GM12878 (cell line): ENCODE measurements at regions not wholly inside any gene's neighbourhood (a gene's known extent, or its start where the extent isn't known, plus 50 kb on each side); places are given as distances from the start of the nearest gene placed in this dataset.

Experiments
- ATAC-seq: fragments of 200-7000 bp; cut with Tn5 transposase; 3 replicates; pipeline ENCODE4 v1.9.1; 2020; ENCODE audit warnings: mild to moderate bottlenecking, moderate library complexity
- BruUV-seq: library from RNA; stranded (reverse); fragments of 400-500 nt; replicated peaks from 2 replicates; lab custom pipeline; 2021; lab: Mats Ljungman, UMichigan
- CTCF ChIA-PET: fragments of 300-600 bp; sonication (Branson Sonifier 250); formaldehyde crosslinking; extraction: SDS; loops from one replicate; lab custom pipeline; 2021; ENCODE audit warnings: inconsistent platforms; lab: Yijun Ruan, JAX
- POLR2A ChIA-PET: fragments of 350-600 bp; formaldehyde crosslinking; extraction: SDS; loops from one replicate; lab custom pipeline; 2021; ENCODE audit warnings: inconsistent platforms; lab: Charles Lee
- RAD21 ChIA-PET: fragments of 300-600 bp; sonication (Branson Sonifier 250); formaldehyde crosslinking; loops from one replicate; lab custom pipeline; 2023; ENCODE audit warnings: antibody characterized with exemption; ENCODE audit not compliant: unreplicated experiment; lab: Charles Lee
- SMC1A ChIA-PET: fragments of 300-600 bp; sonication (Branson Sonifier 250); formaldehyde crosslinking; loops from one replicate; lab custom pipeline; 2023; ENCODE audit not compliant: unreplicated experiment, uncharacterized antibody; lab: Charles Lee
- DNase-seq: peaks from one replicate; pipeline ENCODE4 v3.0.0-alpha.2; 2011; ENCODE audit warnings: low read depth, low spot score
- FAIRE-seq: peaks from 3 replicates; lab custom pipeline; 2011; peaks lifted over from hg19 to GRCh38; lab: Jason Lieb, UNC
- H2AFZ ChIP-seq: 2 replicates; pipeline ENCODE4 v1.6.0; 2011; ENCODE audit warnings: low read depth, low read length, control low read depth; ENCODE audit not compliant: control insufficient read depth
- H3K27ac ChIP-seq: 2 replicates; pipeline ENCODE4 v1.5.1; 2011; ENCODE audit warnings: control low read depth; ENCODE audit not compliant: control insufficient read depth, insufficient read depth
- H3K27me3 ChIP-seq, 2 experiments: replicated peaks in 1 of 2; 2 replicates each; pipeline versions ENCODE4 v1.6.0 to v1.6.1; 2011; ENCODE audit warnings: low read length in 1 of 2; ENCODE audit not compliant: control insufficient read depth in 2 of 2, insufficient read depth in 2 of 2
- H3K36me3 ChIP-seq, 2 experiments: 2 replicates each; pipeline ENCODE4 v1.5.1; 2011; ENCODE audit warnings: low read length in 1 of 2; ENCODE audit not compliant: control insufficient read depth in 2 of 2, insufficient read depth in 2 of 2
- H3K4me1 ChIP-seq: 2 replicates; pipeline ENCODE4 v1.6.1; 2011; ENCODE audit warnings: mild to moderate bottlenecking, low read length, moderate library complexity, mixed read lengths; ENCODE audit not compliant: control insufficient read depth, insufficient read depth
- H3K4me2 ChIP-seq: 2 replicates; pipeline ENCODE4 v1.6.0; 2011; ENCODE audit warnings: control low read depth; ENCODE audit not compliant: control insufficient read depth, insufficient read depth
- H3K4me3 ChIP-seq: fragments of 200-600 bp; sonication (generic); 2 replicates; pipeline ENCODE4 v1.5.1; 2016
- H3K79me2 ChIP-seq: 2 replicates; pipeline ENCODE4 v1.6.0; 2011; ENCODE audit warnings: low read length; ENCODE audit not compliant: control insufficient read depth, insufficient read depth
- H3K9ac ChIP-seq: 2 replicates; pipeline ENCODE4 v1.8.0; 2011; ENCODE audit warnings: low read length, control low read depth, mixed read lengths; ENCODE audit not compliant: control insufficient read depth, insufficient read depth
- H3K9me3 ChIP-seq: replicated peaks from 3 replicates; pipeline ENCODE4 v1.5.1; 2011; ENCODE audit warnings: mild to moderate bottlenecking, low read length; ENCODE audit not compliant: control insufficient read depth, insufficient read depth
- H4K20me1 ChIP-seq: 2 replicates; pipeline ENCODE4 v1.6.0; 2011; ENCODE audit not compliant: control insufficient read depth, insufficient read depth
- MYB ChIP-seq: fragments of 150-350 bp; IDR thresholded peaks from 2 replicates; pipeline ENCODE4 v1.6.1; 2014; ENCODE audit warnings: mild to moderate bottlenecking, low read depth, low read length, borderline replicate concordance
- PAX8 ChIP-seq: fragments of 450-650 bp; IDR thresholded peaks from 2 replicates; pipeline ENCODE4 v1.6.1; 2017; ENCODE audit warnings: mild to moderate bottlenecking, moderate library complexity
- POLR2AphosphoS2 ChIP-seq: IDR thresholded peaks from 2 replicates; pipeline ENCODE4 v1.6.1; 2011; ENCODE audit warnings: low read depth, mild to moderate bottlenecking, low read length, improper control_type of control experiment, moderate library complexity
- RAD51 ChIP-seq: fragments of 450-650 bp; IDR thresholded peaks from 2 replicates; pipeline ENCODE4 v1.6.1; 2016; ENCODE audit warnings: moderate library complexity, mild to moderate bottlenecking, inconsistent platforms
- SMAD5 ChIP-seq: IDR thresholded peaks from 2 replicates; pipeline ENCODE4 v1.6.1; 2016; ENCODE audit warnings: antibody characterized with exemption, low read depth
- WGBS: methylation state at CpG from one replicate; pipeline ENCODE4 v1.1.6; 2016; ENCODE audit warnings: low lambda C conversion rate; ENCODE audit not compliant: insufficient replicate concordance, insufficient coverage; ENCODE audit errors: missing lambda C conversion rate; 5-methylcytosine and 5-hydroxymethylcytosine counted together
- in situ Hi-C: fragments of 300-500 bp; cut with MboI; formaldehyde crosslinking; loops from 9 replicates; pipeline ENCODE4 v1.14.3; 2018; ENCODE audit warnings: mixed read lengths
- intact Hi-C: fragments of 100-400 bp; cut with micrococcal nuclease; formaldehyde crosslinking; loops from one replicate; pipeline ENCODE4 v1.14.2; 2022; ENCODE audit not compliant: unreplicated experiment
- TF ChIP-seq, protein P1 (sequence below): fragments of 450-650 bp; IDR thresholded peaks from 2 replicates; pipeline ENCODE4 v1.6.1; 2016; ENCODE audit warnings: mild to moderate bottlenecking
- TF ChIP-seq, protein P2 (sequence below): fragments of 450-650 bp; IDR thresholded peaks from 2 replicates; pipeline ENCODE4 v1.6.1; 2016; ENCODE audit warnings: mild to moderate bottlenecking, moderate library complexity, borderline replicate concordance
- TF ChIP-seq, protein P3 (sequence below): fragments of 450-650 bp; IDR thresholded peaks from 2 replicates; pipeline ENCODE4 v1.6.1; 2017; ENCODE audit warnings: low read depth, mild to moderate bottlenecking, moderate library complexity

GRCh38 chr4:24266951-24267722, 317.2 kb downstream of the DHX15 start:
- no TSS peak for BruUV-seq
- H3K27ac ChIP-seq = no peak overlapping the region
- CTCF ChIA-PET = no interaction called here
- H2AFZ ChIP-seq = no peak overlapping the region
- no peak overlapping the region for H3K4me2 ChIP-seq
- H3K79me2 ChIP-seq = no peaks in the 10 kb centered on the region
- H3K4me1 ChIP-seq = no peaks in the 10 kb centered on the region
- no peaks in the 10 kb centered on the region for H4K20me1 ChIP-seq
- no peak overlapping the region for H3K4me3 ChIP-seq
- H3K36me3 ChIP-seq = no peaks in the 10 kb centered on the region
- intact Hi-C loops (no loop called here), in situ Hi-C loops (no loop called here)
- no peaks in the 10 kb centered on the region for H3K9me3 ChIP-seq
- ATAC-seq (no peak), DNase-seq (no peak), FAIRE-seq (no peak)
- RAD21 ChIA-PET = no interaction called here
- SMC1A ChIA-PET = no interaction called here
- 56% methylated on average over 4 of the region's 4 CpGs for WGBS
- no peak overlapping the region for H3K9ac ChIP-seq
- TF ChIP-seq, protein P1, sequence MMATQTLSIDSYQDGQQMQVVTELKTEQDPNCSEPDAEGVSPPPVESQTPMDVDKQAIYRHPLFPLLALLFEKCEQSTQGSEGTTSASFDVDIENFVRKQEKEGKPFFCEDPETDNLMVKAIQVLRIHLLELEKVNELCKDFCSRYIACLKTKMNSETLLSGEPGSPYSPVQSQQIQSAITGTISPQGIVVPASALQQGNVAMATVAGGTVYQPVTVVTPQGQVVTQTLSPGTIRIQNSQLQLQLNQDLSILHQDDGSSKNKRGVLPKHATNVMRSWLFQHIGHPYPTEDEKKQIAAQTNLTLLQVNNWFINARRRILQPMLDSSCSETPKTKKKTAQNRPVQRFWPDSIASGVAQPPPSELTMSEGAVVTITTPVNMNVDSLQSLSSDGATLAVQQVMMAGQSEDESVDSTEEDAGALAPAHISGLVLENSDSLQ = no peak
- TF ChIP-seq RAD51 = no peak
- POLR2A ChIA-PET = no interaction called here
- no peaks in the 10 kb centered on the region; a peak in 1 of 4 replicates for H3K27me3 ChIP-seq

- RAD21 ChIA-PET = no interaction called here
- 37% methylated on average over 7 of the region's 7 CpGs for WGBS
- TF ChIP-seq, protein P2, sequence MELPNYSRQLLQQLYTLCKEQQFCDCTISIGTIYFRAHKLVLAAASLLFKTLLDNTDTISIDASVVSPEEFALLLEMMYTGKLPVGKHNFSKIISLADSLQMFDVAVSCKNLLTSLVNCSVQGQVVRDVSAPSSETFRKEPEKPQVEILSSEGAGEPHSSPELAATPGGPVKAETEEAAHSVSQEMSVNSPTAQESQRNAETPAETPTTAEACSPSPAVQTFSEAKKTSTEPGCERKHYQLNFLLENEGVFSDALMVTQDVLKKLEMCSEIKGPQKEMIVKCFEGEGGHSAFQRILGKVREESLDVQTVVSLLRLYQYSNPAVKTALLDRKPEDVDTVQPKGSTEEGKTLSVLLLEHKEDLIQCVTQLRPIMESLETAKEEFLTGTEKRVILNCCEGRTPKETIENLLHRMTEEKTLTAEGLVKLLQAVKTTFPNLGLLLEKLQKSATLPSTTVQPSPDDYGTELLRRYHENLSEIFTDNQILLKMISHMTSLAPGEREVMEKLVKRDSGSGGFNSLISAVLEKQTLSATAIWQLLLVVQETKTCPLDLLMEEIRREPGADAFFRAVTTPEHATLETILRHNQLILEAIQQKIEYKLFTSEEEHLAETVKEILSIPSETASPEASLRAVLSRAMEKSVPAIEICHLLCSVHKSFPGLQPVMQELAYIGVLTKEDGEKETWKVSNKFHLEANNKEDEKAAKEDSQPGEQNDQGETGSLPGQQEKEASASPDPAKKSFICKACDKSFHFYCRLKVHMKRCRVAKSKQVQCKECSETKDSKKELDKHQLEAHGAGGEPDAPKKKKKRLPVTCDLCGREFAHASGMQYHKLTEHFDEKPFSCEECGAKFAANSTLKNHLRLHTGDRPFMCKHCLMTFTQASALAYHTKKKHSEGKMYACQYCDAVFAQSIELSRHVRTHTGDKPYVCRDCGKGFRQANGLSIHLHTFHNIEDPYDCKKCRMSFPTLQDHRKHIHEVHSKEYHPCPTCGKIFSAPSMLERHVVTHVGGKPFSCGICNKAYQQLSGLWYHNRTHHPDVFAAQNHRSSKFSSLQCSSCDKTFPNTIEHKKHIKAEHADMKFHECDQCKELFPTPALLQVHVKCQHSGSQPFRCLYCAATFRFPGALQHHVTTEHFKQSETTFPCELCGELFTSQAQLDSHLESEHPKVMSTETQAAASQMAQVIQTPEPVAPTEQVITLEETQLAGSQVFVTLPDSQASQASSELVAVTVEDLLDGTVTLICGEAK = no peak
- TF ChIP-seq, protein P3, sequence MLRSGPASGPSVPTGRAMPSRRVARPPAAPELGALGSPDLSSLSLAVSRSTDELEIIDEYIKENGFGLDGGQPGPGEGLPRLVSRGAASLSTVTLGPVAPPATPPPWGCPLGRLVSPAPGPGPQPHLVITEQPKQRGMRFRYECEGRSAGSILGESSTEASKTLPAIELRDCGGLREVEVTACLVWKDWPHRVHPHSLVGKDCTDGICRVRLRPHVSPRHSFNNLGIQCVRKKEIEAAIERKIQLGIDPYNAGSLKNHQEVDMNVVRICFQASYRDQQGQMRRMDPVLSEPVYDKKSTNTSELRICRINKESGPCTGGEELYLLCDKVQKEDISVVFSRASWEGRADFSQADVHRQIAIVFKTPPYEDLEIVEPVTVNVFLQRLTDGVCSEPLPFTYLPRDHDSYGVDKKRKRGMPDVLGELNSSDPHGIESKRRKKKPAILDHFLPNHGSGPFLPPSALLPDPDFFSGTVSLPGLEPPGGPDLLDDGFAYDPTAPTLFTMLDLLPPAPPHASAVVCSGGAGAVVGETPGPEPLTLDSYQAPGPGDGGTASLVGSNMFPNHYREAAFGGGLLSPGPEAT = no peak
- TF ChIP-seq SMAD5 = no peak
- TF ChIP-seq MYB = no peak
- no peak for TF ChIP-seq PAX8
- no peak for TF ChIP-seq POLR2AphosphoS2
Observed at GRCh38 chr4:24265989-24266388, 318.4 kb downstream of the DHX15 start.

More at GRCh38 chr4:24265989-24266388, 318.4 kb downstream of the DHX15 start:
- DNase-seq (no peak), FAIRE-seq (no peak), ATAC-seq (no peak)
- H3K79me2 ChIP-seq = no peaks in the 10 kb centered on the region
- BruUV-seq = no TSS peak
- ChIA-PET POLR2A (no interaction called here), SMC1A (no interaction called here), CTCF (no interaction called here)
- H3K9me3 ChIP-seq = no peaks in the 10 kb centered on the region
- no peak overlapping the region for H3K4me2 ChIP-seq
- H3K9ac ChIP-seq = no peak overlapping the region
- H3K27ac ChIP-seq = no peak overlapping the region
- no peaks in the 10 kb centered on the region for H3K4me1 ChIP-seq
- H3K36me3 ChIP-seq = no peaks in the 10 kb centered on the region
- H4K20me1 ChIP-seq = no peaks in the 10 kb centered on the region
- in situ Hi-C loops (no loop called here), intact Hi-C loops (no loop called here)
- no peak overlapping the region for H3K4me3 ChIP-seq
- no peaks in the 10 kb centered on the region; a peak in 1 of 4 replicates for H3K27me3 ChIP-seq
- no peak overlapping the region for H2AFZ ChIP-seq
